ENCODE measurements at regions not wholly inside any gene's neighbourhood (a gene's known extent, or its start where the extent isn't known, plus 50 kb on each side); places are given as distances from the start of the nearest gene placed in this dataset.

DNA sequence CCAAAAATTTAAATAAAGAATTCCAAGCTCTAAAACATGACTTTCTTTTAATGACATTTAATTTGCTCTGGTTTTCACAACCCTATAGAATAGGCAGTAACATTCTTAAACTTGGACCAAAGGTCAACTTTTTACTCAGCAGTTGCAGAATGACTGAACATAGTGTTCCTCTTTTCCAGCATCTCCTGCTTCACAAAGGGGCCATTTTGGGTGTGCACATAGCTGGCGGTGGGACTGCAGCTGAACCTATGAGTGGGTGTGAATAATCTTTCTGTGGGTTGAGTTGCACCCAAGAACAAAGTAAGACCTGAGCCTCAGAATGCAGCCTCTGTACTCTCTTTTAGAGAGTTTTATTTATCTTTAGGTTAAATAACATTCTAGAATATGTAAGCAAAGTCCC lies 96.9 kb upstream of the HAPLN1 start:
- TF ChIP-seq CTCF (IDR thresholded peaks at IDR 0.05) (no peak), EZH2 (IDR thresholded peaks at IDR 0.05; ENCODE audit: borderline replicate concordance, insufficient read depth, low read depth, low read length, poor library complexity, severe bottlenecking) (no peak)

Data from B cell (primary cell).